ENCODE measurements at regions not wholly inside any gene's neighbourhood (a gene's known extent, or its start where the extent isn't known, plus 50 kb on each side); places are given as distances from the start of the nearest gene placed in this dataset.
"Not testable (repeated sequence)": the region's sequence is repeated elsewhere in the genome, so short reads cannot be mapped to it uniquely, and the experiment has no call there.

- Histone ChIP-seq H3K27me3 (ENCODE audit: insufficient read depth in 3 of 3, low read length in 2 of 3) (no peaks in the 10 kb centered on the region), H3K4me1 (no peaks in the 10 kb centered on the region), H3K9me3 (no peaks in the 10 kb centered on the region), H3K4me3 (no peak overlapping the region), H3K27ac (no peak overlapping the region), H3K36me3 (ENCODE audit: insufficient read depth in 1 of 2, low read depth in 1 of 2) (no peaks in the 10 kb centered on the region)
- intact Hi-C loops (cut with DNase I): no loop called here
- ATAC-seq (no peak), DNase-seq (no peak)
- TF ChIP-seq CTCF (IDR thresholded peaks at IDR 0.05): no peak
- WGBS, 3 donors: 77 to 90% (median 82%) methylated on average over 1 of the region's 1 CpG
Observed at GRCh38 chr5:128858995-128859394, 106.3 kb upstream of the SLC27A6 start.

GRCh38 chr5:128861155-128861554 lies 104.1 kb upstream of the SLC27A6 start:
- H3K4me3 ChIP-seq; intact Hi-C loops (cut with DNase I); ATAC-seq; H3K27ac ChIP-seq; H3K36me3 ChIP-seq (ENCODE audit: insufficient read depth in 1 of 2, low read depth in 1 of 2); DNase-seq; H3K9me3 ChIP-seq; H3K27me3 ChIP-seq (ENCODE audit: insufficient read depth in 3 of 3, low read length in 2 of 3); H3K4me1 ChIP-seq: not testable (repeated sequence)
- WGBS, 3 donors: 95 to 97% (median 95%) methylated on average over 22 of the region's 22 CpGs

GRCh38 chr5:128869970-128870369 lies 95.3 kb upstream of the SLC27A6 start:
- no peaks in the 10 kb centered on the region for H3K27me3 ChIP-seq (ENCODE audit: insufficient read depth in 3 of 3, low read length in 2 of 3)
- ATAC-seq (no peak), DNase-seq (no peak)
- H3K9me3 ChIP-seq: no peaks in the 10 kb centered on the region
- intact Hi-C loops (cut with DNase I): no loop called here
- H3K4me1 ChIP-seq: no peaks in the 10 kb centered on the region
- TF ChIP-seq CTCF (IDR thresholded peaks at IDR 0.05): no peak
- H3K4me3 ChIP-seq: no peak overlapping the region
- WGBS, 3 donors: 27 to 31% (median 29%) methylated on average over 1 of the region's 1 CpG
- no peaks in the 10 kb centered on the region for H3K36me3 ChIP-seq (ENCODE audit: insufficient read depth in 1 of 2, low read depth in 1 of 2)
- H3K27ac ChIP-seq: no peak overlapping the region

GRCh38 chr5:128870373-128870772 lies 94.9 kb upstream of the SLC27A6 start:
- no peaks in the 10 kb centered on the region for H3K36me3 ChIP-seq (ENCODE audit: insufficient read depth in 1 of 2, low read depth in 1 of 2)
- TF ChIP-seq CTCF (IDR thresholded peaks at IDR 0.05): no peak
- H3K4me1 ChIP-seq: no peaks in the 10 kb centered on the region
- no peak for ATAC-seq
- no peak for DNase-seq
- H3K9me3 ChIP-seq: no peaks in the 10 kb centered on the region
- H3K27ac ChIP-seq: no peak overlapping the region
- H3K4me3 ChIP-seq: no peak overlapping the region
- WGBS, 3 donors: 62 to 71% (median 66%) methylated on average over 5 of the region's 5 CpGs
- intact Hi-C loops (cut with DNase I): no loop called here
- H3K27me3 ChIP-seq (ENCODE audit: insufficient read depth in 3 of 3, low read length in 2 of 3): no peaks in the 10 kb centered on the region

GRCh38 chr5:128870923-128871322 lies 94.4 kb upstream of the SLC27A6 start:
- Histone ChIP-seq H3K4me1 (no peaks in the 10 kb centered on the region), H3K27ac (no peak overlapping the region), H3K4me3 (no peak overlapping the region), H3K27me3 (ENCODE audit: insufficient read depth in 3 of 3, low read length in 2 of 3) (no peaks in the 10 kb centered on the region), H3K9me3 (no peaks in the 10 kb centered on the region), H3K36me3 (ENCODE audit: insufficient read depth in 1 of 2, low read depth in 1 of 2) (no peaks in the 10 kb centered on the region)
- DNase-seq (no peak), ATAC-seq (no peak)
- intact Hi-C loops (cut with DNase I): no loop called here
- TF ChIP-seq CTCF (IDR thresholded peaks at IDR 0.05): no peak
- 46 to 49% (median 48%) methylated on average over 3 of the region's 3 CpGs for WGBS, 3 donors
